NB4 (cell line): ENCODE measurements at regions not wholly inside any gene's neighbourhood (a gene's known extent, or its start where the extent isn't known, plus 50 kb on each side); places are given as distances from the start of the nearest gene placed in this dataset.

Experiments used
- DNase-seq: peaks from one replicate; pipeline ENCODE4 v3.0.0; 2010; ENCODE audit warnings: low read depth
- H3K4me3 ChIP-seq: one replicate; pipeline ENCODE4 v1.5.1; 2011; ENCODE audit warnings: mild to moderate bottlenecking, low read depth, low read length, moderate library complexity
- MYC ChIP-seq: IDR thresholded peaks from 2 replicates; pipeline ENCODE4 v1.6.1; 2011; ENCODE audit warnings: low read depth, low read length
- POLR2A ChIP-seq: IDR thresholded peaks from 2 replicates; pipeline ENCODE4 v1.6.1; 2011; ENCODE audit warnings: mild to moderate bottlenecking; ENCODE audit not compliant: insufficient read length; ENCODE audit errors: extremely low read depth
- TF ChIP-seq, protein P1 (sequence below): IDR thresholded peaks from 2 replicates; pipeline ENCODE4 v1.6.1; 2011; ENCODE audit warnings: low read depth, low read length
- TF ChIP-seq, protein P2 (sequence below): IDR thresholded peaks from one replicate; pipeline ENCODE4 v1.5.1; 2012; ENCODE audit warnings: low read depth, low read length

DNA sequence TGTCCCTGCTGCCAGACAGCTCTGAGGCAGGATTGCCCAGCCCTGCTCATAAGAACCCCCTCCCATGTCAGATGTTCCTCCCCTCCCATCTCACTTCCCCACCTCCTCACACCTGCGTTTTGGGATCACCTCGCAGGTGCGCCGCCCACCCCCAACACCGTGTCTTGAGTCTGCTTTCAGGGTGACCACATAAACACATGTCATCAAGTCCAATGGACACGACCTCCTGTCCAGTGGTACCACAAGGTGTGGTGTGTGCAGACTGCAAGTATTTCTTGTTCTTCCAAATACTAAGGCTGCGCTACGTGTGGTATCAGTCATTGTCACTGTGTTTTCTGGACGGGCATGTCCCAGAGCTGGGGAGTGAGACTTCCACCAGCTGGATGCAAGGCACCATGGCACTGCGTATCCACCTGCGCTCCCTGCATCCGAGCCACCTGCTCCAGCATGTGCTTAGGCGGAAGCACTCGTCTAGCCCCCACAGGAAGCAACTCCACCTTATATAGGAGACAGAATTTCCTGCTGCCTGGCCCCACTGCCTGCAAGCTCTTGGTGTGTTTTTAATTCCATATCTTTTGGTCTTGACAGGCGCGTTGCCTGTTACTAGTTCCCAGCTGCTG is 119.7 kb upstream of the NXT1 start:
- DNase-seq: no peak
- TF ChIP-seq MYC: no peak
- TF ChIP-seq, protein P1, sequence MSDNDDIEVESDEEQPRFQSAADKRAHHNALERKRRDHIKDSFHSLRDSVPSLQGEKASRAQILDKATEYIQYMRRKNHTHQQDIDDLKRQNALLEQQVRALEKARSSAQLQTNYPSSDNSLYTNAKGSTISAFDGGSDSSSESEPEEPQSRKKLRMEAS: no peak
- TF ChIP-seq, protein P2, sequence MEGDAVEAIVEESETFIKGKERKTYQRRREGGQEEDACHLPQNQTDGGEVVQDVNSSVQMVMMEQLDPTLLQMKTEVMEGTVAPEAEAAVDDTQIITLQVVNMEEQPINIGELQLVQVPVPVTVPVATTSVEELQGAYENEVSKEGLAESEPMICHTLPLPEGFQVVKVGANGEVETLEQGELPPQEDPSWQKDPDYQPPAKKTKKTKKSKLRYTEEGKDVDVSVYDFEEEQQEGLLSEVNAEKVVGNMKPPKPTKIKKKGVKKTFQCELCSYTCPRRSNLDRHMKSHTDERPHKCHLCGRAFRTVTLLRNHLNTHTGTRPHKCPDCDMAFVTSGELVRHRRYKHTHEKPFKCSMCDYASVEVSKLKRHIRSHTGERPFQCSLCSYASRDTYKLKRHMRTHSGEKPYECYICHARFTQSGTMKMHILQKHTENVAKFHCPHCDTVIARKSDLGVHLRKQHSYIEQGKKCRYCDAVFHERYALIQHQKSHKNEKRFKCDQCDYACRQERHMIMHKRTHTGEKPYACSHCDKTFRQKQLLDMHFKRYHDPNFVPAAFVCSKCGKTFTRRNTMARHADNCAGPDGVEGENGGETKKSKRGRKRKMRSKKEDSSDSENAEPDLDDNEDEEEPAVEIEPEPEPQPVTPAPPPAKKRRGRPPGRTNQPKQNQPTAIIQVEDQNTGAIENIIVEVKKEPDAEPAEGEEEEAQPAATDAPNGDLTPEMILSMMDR: no peak
- no peak for TF ChIP-seq POLR2A
- no peak overlapping the region for H3K4me3 ChIP-seq

DNA sequence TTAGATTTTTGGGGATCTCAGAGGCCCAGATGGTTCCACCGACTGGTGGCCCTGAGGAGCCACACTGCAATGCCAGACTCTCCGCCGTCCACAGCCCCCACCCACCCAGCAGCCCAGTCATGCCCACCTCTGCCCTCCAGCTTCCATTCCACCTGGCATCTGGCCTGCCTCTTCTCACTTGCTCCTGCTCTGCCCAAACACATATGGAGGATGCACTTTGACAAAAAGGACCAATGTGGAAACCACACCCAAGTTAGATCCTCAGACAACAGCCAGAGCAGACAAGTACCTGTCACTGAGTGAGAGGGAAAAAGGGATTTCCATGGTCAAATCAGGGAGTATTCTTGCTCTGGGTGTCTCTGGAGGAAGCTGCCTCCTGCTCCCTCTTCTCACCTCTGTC is 120.6 kb upstream of the NXT1 start:
- DNase-seq: no peak
- TF ChIP-seq, protein P1: no peak
- TF ChIP-seq POLR2A (no peak), MYC (no peak)
- TF ChIP-seq, protein P2: no peak
- no peak overlapping the region for H3K4me3 ChIP-seq

DNA sequence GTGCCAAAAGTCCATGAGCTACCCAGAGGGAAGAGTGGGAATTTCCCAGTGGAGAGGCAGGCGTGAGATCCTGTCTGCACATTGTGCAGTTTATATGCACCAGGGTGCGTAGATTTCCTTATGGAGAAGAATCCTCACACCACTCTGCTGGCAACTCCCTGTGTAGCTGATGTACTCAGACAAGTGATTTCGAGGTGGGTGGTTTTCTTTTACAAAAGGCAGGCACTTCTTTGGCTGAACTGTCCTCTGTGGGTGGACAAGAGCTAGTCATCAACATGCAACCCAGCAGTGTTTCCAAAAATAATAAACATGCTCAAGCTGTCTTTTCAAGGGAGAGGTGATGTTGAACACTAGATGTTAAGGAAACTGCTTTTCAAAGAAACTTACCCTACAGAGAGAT is 121.7 kb upstream of the NXT1 start:
- H3K4me3 ChIP-seq: no peak overlapping the region
- no peak for DNase-seq
- TF ChIP-seq POLR2A: no peak
- TF ChIP-seq, protein P2: no peak

DNA sequence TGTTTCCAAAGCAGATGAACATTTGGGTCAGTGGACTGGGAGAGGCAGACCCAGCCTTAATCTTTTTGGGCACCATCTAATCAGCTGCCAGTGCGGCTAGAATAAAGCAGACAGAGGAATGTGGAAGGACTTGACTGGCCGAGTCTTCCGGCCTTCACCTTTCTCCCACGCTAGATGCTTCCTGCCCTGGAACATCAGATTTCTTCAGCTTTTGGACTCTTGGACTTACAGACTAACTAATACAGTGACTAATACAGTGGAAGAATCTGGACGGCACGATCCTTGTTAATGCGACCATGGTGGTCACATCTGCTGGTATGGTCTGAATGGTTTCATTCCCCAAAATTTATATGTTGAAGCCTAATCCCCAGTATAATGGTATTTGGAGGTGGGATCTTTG is 122.6 kb upstream of the NXT1 start:
- no peak overlapping the region for H3K4me3 ChIP-seq
- TF ChIP-seq MYC: no peak
- TF ChIP-seq, protein P2: no peak
- TF ChIP-seq, protein P1: no peak
- TF ChIP-seq POLR2A: no peak
- DNase-seq: no peak

DNA sequence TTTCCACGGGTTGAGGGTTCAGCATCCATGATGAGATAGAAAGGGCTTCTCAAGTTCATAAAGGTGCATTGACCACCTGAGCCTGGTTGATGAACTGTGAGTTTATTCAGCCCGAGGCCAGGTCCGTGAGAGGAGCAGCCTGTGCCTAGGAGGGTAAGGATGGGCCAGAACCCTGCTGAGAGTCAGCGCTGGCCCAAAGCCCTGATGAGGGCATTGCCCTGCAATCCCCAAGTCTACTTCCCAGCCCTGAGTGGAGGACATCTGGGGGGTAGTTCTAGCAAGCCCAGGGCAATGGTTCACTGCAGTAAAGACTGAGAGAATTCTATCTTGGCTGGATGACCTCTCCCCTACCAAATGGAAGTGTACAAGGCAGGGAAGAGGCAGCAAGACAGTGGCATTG is 123.3 kb upstream of the NXT1 start:
- H3K4me3 ChIP-seq: no peak overlapping the region
- no peak for TF ChIP-seq POLR2A
- TF ChIP-seq, protein P2: no peak
- no peak for DNase-seq

DNA sequence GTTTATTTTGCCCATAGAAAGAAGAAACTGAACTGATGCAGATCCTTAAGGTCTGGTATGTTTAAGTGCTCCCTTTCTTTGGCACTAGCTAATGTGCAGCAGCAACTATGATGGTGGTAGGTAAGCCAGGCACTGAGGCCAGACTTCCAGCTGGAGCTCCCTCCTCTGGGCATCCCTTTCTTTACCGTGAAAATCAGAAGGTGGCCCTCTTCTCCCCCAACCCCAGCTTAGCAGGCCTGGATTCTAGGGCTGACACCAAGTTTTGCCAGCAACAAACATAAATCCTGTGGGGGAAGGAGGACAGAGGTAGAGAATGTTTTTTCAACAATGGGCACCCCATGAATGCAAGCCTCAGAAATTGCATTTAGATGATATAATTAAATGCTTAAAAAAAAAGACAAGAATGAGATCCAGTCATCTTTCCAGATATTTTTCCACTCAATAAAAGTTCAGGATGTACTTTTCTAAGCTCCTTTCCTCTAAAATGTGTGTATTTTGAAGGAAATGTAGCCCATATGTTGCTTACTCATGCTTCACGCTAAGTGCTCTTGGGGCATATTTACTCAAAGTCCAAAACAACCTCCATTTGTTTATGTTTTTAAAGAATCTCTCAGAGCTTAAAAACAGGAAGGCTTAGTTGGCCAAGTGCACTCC is 123.9 kb upstream of the NXT1 start:
- DNase-seq: peak; percentile 49
- TF ChIP-seq, protein P1: no peak
- no peak for TF ChIP-seq MYC
- no peak for TF ChIP-seq POLR2A
- TF ChIP-seq, protein P2: no peak
- no peak overlapping the region for H3K4me3 ChIP-seq
